ENCODE measurements at regions not wholly inside any gene's neighbourhood (a gene's known extent, or its start where the extent isn't known, plus 50 kb on each side); places are given as distances from the start of the nearest gene placed in this dataset.

- TF ChIP-seq IRF1 (CRISPR knock-in tag; IDR thresholded peaks at IDR 0.05; ENCODE audit: borderline replicate concordance), result no peak
- TF ChIP-seq ZFPM2 (CRISPR knock-in tag; IDR thresholded peaks at IDR 0.05), result no peak
- no peak for TF ChIP-seq ZNF609 (CRISPR knock-in tag; IDR thresholded peaks at IDR 0.05; ENCODE audit: borderline replicate concordance)
- no peak for TF ChIP-seq DDX20 (tag; IDR thresholded peaks at IDR 0.05; ENCODE audit: low read depth)
- peak; percentile 38; the same call in 1 of the 2 replicates for TF ChIP-seq RFX1 (IDR thresholded peaks at IDR 0.05)
- peak; percentile 10; the same call in 1 of the 2 replicates for TF ChIP-seq FOXM1 (IDR thresholded peaks at IDR 0.05; ENCODE audit: low read depth)
- no peak for TF ChIP-seq FOXM1 (CRISPR knock-in tag; IDR thresholded peaks at IDR 0.05; ENCODE audit: low read depth)
- TF ChIP-seq JUND (IDR thresholded peaks at IDR 0.05; ENCODE audit: borderline replicate concordance, low read depth, low read length), result peak; percentile 82
- TF ChIP-seq JUND (tag; IDR thresholded peaks at IDR 0.05; ENCODE audit: borderline replicate concordance, low read depth, low read length), result peak; percentile 95; the same call in 2 of the 3 replicates
- peak; percentile 73; the same call in 1 of the 2 replicates for TF ChIP-seq ZNF764 (CRISPR knock-in tag; IDR thresholded peaks at IDR 0.05; ENCODE audit: low read depth)
- TF ChIP-seq PTTG1 (tag; IDR thresholded peaks at IDR 0.05; ENCODE audit: low read depth), result 0 out of 2 replicates have a peak, but pooled peaks have one; percentile 21
- no peak for TF ChIP-seq ZNF79 (CRISPR knock-in tag; IDR thresholded peaks at IDR 0.05; ENCODE audit: low read depth)
- no peak; the same call in 1 of the 2 replicates for TF ChIP-seq KAT7 (CRISPR knock-in tag; IDR thresholded peaks at IDR 0.05; ENCODE audit: borderline replicate concordance)
- TF ChIP-seq ZZZ3 (IDR thresholded peaks at IDR 0.05), result no peak
- TF ChIP-seq SIN3B (IDR thresholded peaks at IDR 0.05; ENCODE audit: low read depth), result peak; percentile 69; the same call in 1 of the 2 replicates
- peak; percentile 94 for TF ChIP-seq CREB1 (IDR thresholded peaks at IDR 0.05)
- peak; percentile 94 for TF ChIP-seq CREB1 (CRISPR knock-in tag; IDR thresholded peaks at IDR 0.05)
- TF ChIP-seq ESRRB (CRISPR knock-in tag; IDR thresholded peaks at IDR 0.05; ENCODE audit: borderline replicate concordance), result peak; percentile 86
- peak; percentile 99 for TF ChIP-seq GTF2A2 (tag; IDR thresholded peaks at IDR 0.05)
- peak; percentile 93 for TF ChIP-seq GATAD2A (IDR thresholded peaks at IDR 0.05)
- TF ChIP-seq NELFE (IDR thresholded peaks at IDR 0.05; ENCODE audit: insufficient read depth, insufficient read length), result peak; percentile 92
- no peak for TF ChIP-seq POLR3A (IDR thresholded peaks at IDR 0.05; ENCODE audit: borderline replicate concordance, extremely low read depth, insufficient read depth, insufficient read length)
- peak; percentile 88 for TF ChIP-seq ETV5 (CRISPR knock-in tag; IDR thresholded peaks at IDR 0.05; ENCODE audit: low read depth)
Measured at GRCh38 chr1:147084273-147085096, 87.8 kb downstream of the PRKAB2 start (continued).

Measured in K562 (cell line).